ENCODE measurements at regions not wholly inside any gene's neighbourhood (a gene's known extent, or its start where the extent isn't known, plus 50 kb on each side); places are given as distances from the start of the nearest gene placed in this dataset.

DNA sequence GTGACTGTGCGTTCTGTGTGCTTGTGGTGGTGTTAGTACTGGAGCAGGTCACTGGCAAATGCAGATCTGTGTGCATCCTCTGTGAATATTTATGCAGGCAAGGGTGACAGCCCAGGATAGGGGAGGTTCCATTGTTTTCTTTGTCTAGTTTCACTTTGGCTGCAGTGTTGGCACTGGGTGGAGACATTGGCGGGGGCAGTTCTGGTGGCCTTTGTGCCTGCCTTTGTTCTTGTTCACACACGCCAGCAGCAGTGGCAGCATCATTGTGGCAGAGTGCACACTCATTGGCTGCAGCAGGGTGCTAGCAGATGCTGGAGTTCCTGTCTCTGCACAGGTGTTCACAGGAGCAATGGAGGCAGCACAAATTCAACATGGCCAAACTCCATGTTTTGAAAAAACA is 495.3 kb downstream of the UBE2NL start:
- no peak for DNase-seq
- intact Hi-C loops (cut with DNase I) = no loop called here

GRCh38 chrX:144388738-144389137 is 504.9 kb downstream of the UBE2NL start:
- intact Hi-C loops (cut with DNase I) = no loop called here
- DNase-seq = peak in 2 of 42 donors; percentile 9 to 37
